Fibroblast of mammary gland (primary cell): ENCODE measurements at regions not wholly inside any gene's neighbourhood (a gene's known extent, or its start where the extent isn't known, plus 50 kb on each side); places are given as distances from the start of the nearest gene placed in this dataset.

Experiments
- DNase-seq: peaks from one replicate; pipeline ENCODE4 v3.0.0-alpha.2; 2010; ENCODE audit warnings: low read depth
- H3K4me3 ChIP-seq: 2 replicates; pipeline ENCODE4 v1.5.1; 2011; ENCODE audit warnings: low read depth, mild to moderate bottlenecking, low read length, moderate library complexity; ENCODE audit not compliant: control insufficient read depth
- CTCF ChIP-seq: conservative IDR thresholded peaks from 2 replicates; pipeline ENCODE4 v1.5.1; 2011; ENCODE audit warnings: low read depth, low read length, inconsistent platforms; ENCODE audit not compliant: control insufficient read depth, insufficient read depth

- DNase-seq = no peak
- TF ChIP-seq CTCF = no peak
- H3K4me3 ChIP-seq = no peak overlapping the region
Observed at GRCh38 chr3:148044151-148044550, 635.0 kb downstream of the ZIC1 start.

- DNase-seq = no peak
- no peak for TF ChIP-seq CTCF
- H3K4me3 ChIP-seq = no peak overlapping the region
Observed at GRCh38 chr3:148054999-148055398, 642.7 kb upstream of the AGTR1 start.

- TF ChIP-seq CTCF = no peak
- no peak overlapping the region for H3K4me3 ChIP-seq
- no peak for DNase-seq
Observed at GRCh38 chr3:148062590-148062989, 635.1 kb upstream of the AGTR1 start.

- no peak for DNase-seq
- H3K4me3 ChIP-seq = no peak overlapping the region
- no peak for TF ChIP-seq CTCF
Observed at GRCh38 chr3:148066802-148067201, 630.9 kb upstream of the AGTR1 start.

- H3K4me3 ChIP-seq = no peak overlapping the region
- DNase-seq = no peak
- TF ChIP-seq CTCF = no peak
Observed at GRCh38 chr3:148068466-148068865, 629.2 kb upstream of the AGTR1 start.

GRCh38 chr3:148070041-148070440, 627.7 kb upstream of the AGTR1 start:
- TF ChIP-seq CTCF = no peak
- no peak for DNase-seq
- no peak overlapping the region for H3K4me3 ChIP-seq

GRCh38 chr3:148073721-148074456, 623.8 kb upstream of the AGTR1 start:
- DNase-seq = no peak
- TF ChIP-seq CTCF = no peak
- no peak overlapping the region for H3K4me3 ChIP-seq
